Hepatocyte (in vitro differentiated cells): ENCODE measurements at regions not wholly inside any gene's neighbourhood (a gene's known extent, or its start where the extent isn't known, plus 50 kb on each side); places are given as distances from the start of the nearest gene placed in this dataset.
"Not testable (repeated sequence)": the region's sequence is repeated elsewhere in the genome, so short reads cannot be mapped to it uniquely, and the experiment has no call there.

Experiments used
- CTCF ChIP-seq: fragments of 200-600 bp; sonication (generic); IDR thresholded peaks from 2 replicates; pipeline ENCODE4 v1.5.1; 2016; ENCODE audit warnings: antibody characterized with exemption, mild to moderate bottlenecking; ENCODE audit not compliant: poor library complexity
- EZH2 ChIP-seq: fragments of 200-600 bp; sonication (generic); IDR thresholded peaks from 2 replicates; pipeline ENCODE4 v1.6.1; 2016; ENCODE audit warnings: antibody characterized with exemption, mild to moderate bottlenecking, borderline replicate concordance
- EZH2phosphoT487 ChIP-seq: fragments of 200-600 bp; sonication (generic); IDR thresholded peaks from one replicate; pipeline ENCODE4 v1.6.1; 2018; ENCODE audit warnings: antibody characterized with exemption, mild to moderate bottlenecking, low read depth, moderate library complexity; ENCODE audit not compliant: unreplicated experiment, severe bottlenecking

- TF ChIP-seq CTCF, EZH2, EZH2phosphoT487: not testable (repeated sequence)
Measured at GRCh38 chr21:6044695-6045094, 4476.7 kb upstream of the TPTE start.
